Right atrium auricular region (tissue), 2 donors: ENCODE measurements at regions not wholly inside any gene's neighbourhood (a gene's known extent, or its start where the extent isn't known, plus 50 kb on each side); places are given as distances from the start of the nearest gene placed in this dataset.
A peak's percentile ranks its signal among the peaks of the same experiment; 100 is the strongest.

ENCODE experiments used
- DNase-seq: peaks from one replicate; pipeline ENCODE4 v3.0.0-alpha.2; 2019; ENCODE audit warnings: low spot score
- H3K27ac ChIP-seq, 2 donors: fragments of 200-600 bp; sonication (generic); 1 replicate in 1 of 2; 2 replicates in 1 of 2; pipeline ENCODE4 v1.5.1; 2016 to 2019
- H3K27me3 ChIP-seq, 2 donors: fragments of 200-600 bp; sonication (generic); one replicate each; pipeline versions ENCODE4 v1.5.1 to v1.6.0; 2017 to 2019
- H3K36me3 ChIP-seq: fragments of 200-600 bp; sonication (generic); one replicate; pipeline ENCODE4 v1.5.1; 2016
- H3K4me1 ChIP-seq, 2 donors: fragments of 200-600 bp; sonication (generic); one replicate each; pipeline versions ENCODE4 v1.5.1 to v1.6.0; 2017 to 2019
- H3K4me3 ChIP-seq, 2 donors: fragments of 200-600 bp; sonication (generic); 1 replicate in 1 of 2; 2 replicates in 1 of 2; pipeline ENCODE4 v1.5.1; 2017 to 2019; ENCODE audit warnings: mild to moderate bottlenecking in 1 of 2, moderate library complexity in 1 of 2
- H3K9me3 ChIP-seq, 2 donors: fragments of 200-600 bp; sonication (generic); one replicate each; pipeline ENCODE4 v1.5.1; 2019
- TF ChIP-seq, protein P1 (sequence below), 2 donors: fragments of 200-600 bp; sonication (generic); IDR thresholded peaks; one replicate each; pipeline ENCODE4 v1.5.1; 2019; ENCODE audit warnings: antibody characterized with exemption in 2 of 2

DNA sequence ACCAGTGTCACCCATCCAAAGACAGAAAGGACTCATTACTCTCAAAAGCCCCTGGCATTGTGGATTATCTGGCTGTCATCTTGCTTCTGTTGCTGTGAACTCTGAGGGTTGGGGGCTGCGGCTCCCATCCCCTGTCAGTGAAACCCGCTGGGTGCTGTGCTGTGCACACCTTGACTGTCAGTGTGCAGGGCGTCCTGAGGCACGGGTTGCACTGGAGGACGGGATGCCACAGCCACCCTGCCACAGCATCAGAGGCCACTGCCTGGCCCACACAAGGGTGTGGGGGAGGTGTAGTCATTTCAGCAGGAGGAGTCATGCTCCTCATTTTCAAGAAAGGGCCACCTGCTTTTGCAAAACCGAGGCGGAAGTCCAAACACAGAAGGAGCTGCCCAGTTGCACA lies 245.8 kb downstream of the GLRX3 start:
- no peaks in the 10 kb centered on the region for H3K27me3 ChIP-seq
- no peak for DNase-seq

GRCh38 chr10:130387936-130388580 lies 251.9 kb downstream of the GLRX3 start:
- DNase-seq, result no peak
- TF ChIP-seq, protein P1, sequence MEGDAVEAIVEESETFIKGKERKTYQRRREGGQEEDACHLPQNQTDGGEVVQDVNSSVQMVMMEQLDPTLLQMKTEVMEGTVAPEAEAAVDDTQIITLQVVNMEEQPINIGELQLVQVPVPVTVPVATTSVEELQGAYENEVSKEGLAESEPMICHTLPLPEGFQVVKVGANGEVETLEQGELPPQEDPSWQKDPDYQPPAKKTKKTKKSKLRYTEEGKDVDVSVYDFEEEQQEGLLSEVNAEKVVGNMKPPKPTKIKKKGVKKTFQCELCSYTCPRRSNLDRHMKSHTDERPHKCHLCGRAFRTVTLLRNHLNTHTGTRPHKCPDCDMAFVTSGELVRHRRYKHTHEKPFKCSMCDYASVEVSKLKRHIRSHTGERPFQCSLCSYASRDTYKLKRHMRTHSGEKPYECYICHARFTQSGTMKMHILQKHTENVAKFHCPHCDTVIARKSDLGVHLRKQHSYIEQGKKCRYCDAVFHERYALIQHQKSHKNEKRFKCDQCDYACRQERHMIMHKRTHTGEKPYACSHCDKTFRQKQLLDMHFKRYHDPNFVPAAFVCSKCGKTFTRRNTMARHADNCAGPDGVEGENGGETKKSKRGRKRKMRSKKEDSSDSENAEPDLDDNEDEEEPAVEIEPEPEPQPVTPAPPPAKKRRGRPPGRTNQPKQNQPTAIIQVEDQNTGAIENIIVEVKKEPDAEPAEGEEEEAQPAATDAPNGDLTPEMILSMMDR (IDR thresholded peaks at IDR 0.05), result no peak
- H3K4me3 ChIP-seq, result no peak overlapping the region
- no peaks in the 10 kb centered on the region for H3K27me3 ChIP-seq
- no peak overlapping the region for H3K27ac ChIP-seq
- H3K36me3 ChIP-seq, result no peaks in the 10 kb centered on the region
- H3K4me1 ChIP-seq, result no peaks in the 10 kb centered on the region
- H3K9me3 ChIP-seq, result peaks cover 0 to 11% of the 10 kb centered on the region in 2 donors

More for the DNA sequence above, 245.8 kb downstream of the GLRX3 start:
- TF ChIP-seq, protein P1 (IDR thresholded peaks at IDR 0.05), result no peak
- Histone ChIP-seq H3K27ac (no peak overlapping the region), H3K4me1 (no peaks in the 10 kb centered on the region), H3K4me3 (no peak overlapping the region), H3K9me3 (no peaks in the 10 kb centered on the region), H3K36me3 (no peaks in the 10 kb centered on the region)

GRCh38 chr10:130388746-130389145 lies 252.6 kb downstream of the GLRX3 start:
- no peaks in the 10 kb centered on the region for H3K36me3 ChIP-seq
- TF ChIP-seq, protein P1 (IDR thresholded peaks at IDR 0.05), result no peak
- H3K4me3 ChIP-seq, result no peak overlapping the region
- H3K9me3 ChIP-seq, result peaks cover 0 to 11% of the 10 kb centered on the region in 2 donors
- no peaks in the 10 kb centered on the region for H3K27me3 ChIP-seq
- no peak for DNase-seq
- no peaks in the 10 kb centered on the region for H3K4me1 ChIP-seq
- H3K27ac ChIP-seq, result no peak overlapping the region

DNA sequence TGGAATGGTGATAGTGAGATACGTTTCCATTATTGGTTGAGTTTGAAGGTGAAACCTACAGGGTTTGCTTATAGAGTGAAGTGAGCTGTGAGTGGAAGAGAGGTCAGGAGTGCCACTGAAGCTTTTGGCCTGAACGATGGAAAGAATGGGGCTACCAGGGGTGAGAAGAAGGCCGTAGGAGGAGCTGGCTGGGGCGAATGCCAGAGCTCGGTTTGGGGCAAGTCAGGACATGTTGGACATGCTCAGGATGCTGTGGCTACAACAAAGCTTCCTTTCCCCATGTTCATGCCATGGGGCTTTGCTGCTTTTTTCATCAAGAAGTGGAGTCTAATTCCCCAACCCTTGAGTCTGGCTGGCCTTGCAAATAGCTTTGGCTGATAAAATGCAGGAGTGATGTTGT lies 253.7 kb downstream of the GLRX3 start:
- DNase-seq, result peak; percentile 43
- Histone ChIP-seq H3K27me3 (no peaks in the 10 kb centered on the region), H3K4me1 (no peaks in the 10 kb centered on the region), H3K9me3 (peaks cover 0 to 14% of the 10 kb centered on the region in 2 donors), H3K36me3 (no peaks in the 10 kb centered on the region), H3K4me3 (no peak overlapping the region), H3K27ac (no peak overlapping the region)
- TF ChIP-seq, protein P1 (IDR thresholded peaks at IDR 0.05), result no peak

DNA sequence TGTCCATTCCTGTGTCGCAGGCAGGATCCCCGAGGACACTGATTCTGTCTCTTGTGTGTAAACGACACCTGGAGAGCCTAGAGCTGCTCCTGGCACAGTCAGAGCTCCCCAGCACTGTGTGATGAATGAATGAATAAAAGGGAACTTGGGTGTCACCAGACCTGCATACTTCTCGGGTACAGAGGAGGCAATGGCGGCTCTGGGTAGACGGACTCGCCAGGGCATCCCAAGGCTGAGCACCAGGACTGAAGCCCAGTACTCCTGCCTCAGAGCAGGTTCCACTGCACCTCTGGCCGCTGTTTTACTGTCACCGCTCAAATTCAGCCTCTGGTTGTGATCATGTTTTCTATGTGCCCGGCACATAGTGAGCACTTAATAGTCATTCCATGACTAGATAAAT lies 255.8 kb downstream of the GLRX3 start:
- no peaks in the 10 kb centered on the region for H3K27me3 ChIP-seq
- DNase-seq, result peak; percentile 18
- TF ChIP-seq, protein P1 (IDR thresholded peaks at IDR 0.05), result no peak
- H3K4me3 ChIP-seq, result no peak overlapping the region
- H3K4me1 ChIP-seq, result no peaks in the 10 kb centered on the region
- H3K9me3 ChIP-seq, result peaks cover 0 to 28% of the 10 kb centered on the region in 2 donors
- H3K36me3 ChIP-seq, result no peaks in the 10 kb centered on the region
- no peak overlapping the region for H3K27ac ChIP-seq

- no peak for DNase-seq
- peaks cover 0 to 17% of the 10 kb centered on the region in 2 donors for H3K9me3 ChIP-seq
- H3K36me3 ChIP-seq, result no peaks in the 10 kb centered on the region
- TF ChIP-seq, protein P1 (IDR thresholded peaks at IDR 0.05), result no peak
- no peaks in the 10 kb centered on the region for H3K4me1 ChIP-seq
- H3K27me3 ChIP-seq, result no peaks in the 10 kb centered on the region
- no peak overlapping the region for H3K4me3 ChIP-seq
- no peak overlapping the region for H3K27ac ChIP-seq
Measured at GRCh38 chr10:130393342-130393741, 257.2 kb downstream of the GLRX3 start.
